HCT116 (cell line): ENCODE measurements at regions not wholly inside any gene's neighbourhood (a gene's known extent, or its start where the extent isn't known, plus 50 kb on each side); places are given as distances from the start of the nearest gene placed in this dataset.

Experiments
- ATAC-seq: fragments of 200-7000 bp; cut with Tn5 transposase; 2 replicates; pipeline ENCODE4 v1.9.1; 2020; ENCODE audit warnings: mild to moderate bottlenecking, moderate library complexity
- BruUV-seq: library from RNA; stranded (reverse); fragments of 400-500 nt; replicated peaks from 2 replicates; lab custom pipeline; 2021; lab: Mats Ljungman, UMichigan
- CTCF ChIA-PET: fragments of 300-600 bp; sonication (Branson Sonifier 250); formaldehyde crosslinking; loops from one replicate; lab custom pipeline; 2021; ENCODE audit warnings: antibody characterized with exemption; lab: Charles Lee
- POLR2A ChIA-PET: fragments of 300-600, 350-600 bp; sonication (Branson Sonifier 250); formaldehyde crosslinking; loops from one replicate; lab custom pipeline; 2021; ENCODE audit warnings: antibody characterized with exemption; lab: Charles Lee
- RAD21 ChIA-PET, 2 experiments: fragments of 300-600 bp; sonication (Branson Sonifier 250); formaldehyde crosslinking; loops; one replicate each; lab custom pipeline; 2023; ENCODE audit warnings: low total read pairs in 2 of 2; ENCODE audit not compliant: uncharacterized antibody in 2 of 2, unreplicated experiment in 2 of 2, low non-redundant PET in 1 of 2; lab: Charles Lee
- DNase-seq: peaks from one replicate; pipeline ENCODE4 v3.0.0-alpha.2; 2010; ENCODE audit warnings: low read depth, low spot score
- H2AFZ ChIP-seq: fragments of 200-600 bp; shearing (Covaris generic), sonication (generic); 2 replicates; pipeline ENCODE4 v1.6.1; 2017; ENCODE audit warnings: low read depth, mixed run types, mixed read lengths, antibody characterized with exemption, low read length; ENCODE audit not compliant: poor library complexity, severe bottlenecking
- H3K27ac ChIP-seq: 2 replicates; pipeline ENCODE4 v1.5.1; 2012; ENCODE audit warnings: low read depth, low read length
- H3K27me3 ChIP-seq: fragments of 200-600 bp; sonication (generic); 2 replicates; pipeline ENCODE4 v1.6.1; 2016; ENCODE audit warnings: mixed run types, low read length, mixed read lengths; ENCODE audit not compliant: insufficient read depth
- H3K36me3 ChIP-seq, 2 experiments: fragments of 200-500 bp in 1 of 2; fragments of 200-600 bp in 1 of 2; sonication (Bioruptor generic) in 1 of 2; sonication (generic) in 1 of 2; 2 replicates each; pipeline versions ENCODE4 v1.5.1 to v1.6.1; 2014 to 2016; ENCODE audit warnings: low read length in 2 of 2, inconsistent platforms in 1 of 2, mixed read lengths in 1 of 2, mixed run types in 1 of 2; ENCODE audit not compliant: insufficient read depth in 2 of 2, control insufficient read depth in 1 of 2
- H3K4me1 ChIP-seq, 2 experiments: fragments of 200-600 bp in 1 of 2; sonication (generic) in 1 of 2; 2 replicates each; pipeline versions ENCODE4 v1.5.1 to v1.6.1; 2012 to 2017; ENCODE audit warnings: low read length in 2 of 2, inconsistent platforms in 1 of 2, mild to moderate bottlenecking in 1 of 2, mixed read lengths in 1 of 2, mixed run types in 1 of 2, moderate library complexity in 1 of 2; ENCODE audit not compliant: insufficient read depth in 2 of 2, control insufficient read depth in 1 of 2
- H3K4me2 ChIP-seq: fragments of 200-600 bp; sonication (generic); 2 replicates; pipeline ENCODE4 v1.6.1; 2017; ENCODE audit warnings: mixed run types, low read length, mixed read lengths
- H3K4me3 ChIP-seq, 2 experiments: fragments of 200-600 bp in 1 of 2; sonication (generic) in 1 of 2; replicated peaks in 1 of 2; 2 replicates each; pipeline ENCODE4 v1.5.1; 2011 to 2016; ENCODE audit warnings: low read length in 2 of 2, control low read depth in 1 of 2, low read depth in 1 of 2, mild to moderate bottlenecking in 1 of 2, mixed read lengths in 1 of 2, mixed run types in 1 of 2
- H3K79me2 ChIP-seq: fragments of 200-600 bp; sonication (generic); 2 replicates; pipeline ENCODE4 v1.6.1; 2017; ENCODE audit warnings: mild to moderate bottlenecking, mixed run types, low read length, moderate library complexity, mixed read lengths; ENCODE audit not compliant: insufficient read depth
- H3K9ac ChIP-seq: fragments of 200-600 bp; sonication (generic); 2 replicates; pipeline ENCODE4 v1.6.1; 2016; ENCODE audit warnings: low read length, mixed read lengths
- H3K9me2 ChIP-seq: fragments of 200-600 bp; sonication (generic), shearing (Covaris generic); 2 replicates; pipeline ENCODE4 v1.6.1; 2017; ENCODE audit warnings: mixed run types, mild to moderate bottlenecking, moderate library complexity; ENCODE audit not compliant: insufficient read depth
- H3K9me3 ChIP-seq, 2 experiments: fragments of 200-500 bp in 1 of 2; fragments of 200-600 bp in 1 of 2; sonication (Bioruptor generic) in 1 of 2; sonication (generic) in 1 of 2; 2 replicates each; pipeline ENCODE4 v1.6.1; 2014 to 2017; ENCODE audit warnings: low read length in 2 of 2, mixed read lengths in 2 of 2, inconsistent platforms in 1 of 2, low read depth in 1 of 2, mild to moderate bottlenecking in 1 of 2, mixed run types in 1 of 2, moderate library complexity in 1 of 2; ENCODE audit not compliant: control insufficient read depth in 1 of 2, insufficient read depth in 1 of 2
- H4K20me1 ChIP-seq: fragments of 200-600 bp; sonication (generic), shearing (Covaris generic); 2 replicates; pipeline ENCODE4 v1.6.1; 2017; ENCODE audit warnings: mixed run types, mild to moderate bottlenecking, moderate library complexity; ENCODE audit not compliant: insufficient read depth
- ELF1 ChIP-seq: IDR thresholded peaks from 2 replicates; pipeline ENCODE4 v1.6.1; 2012; ENCODE audit warnings: low read depth, borderline replicate concordance
- EZH2 ChIP-seq: fragments of 200-600 bp; sonication (generic); IDR thresholded peaks from 2 replicates; pipeline ENCODE4 v1.6.1; 2017; ENCODE audit warnings: antibody characterized with exemption, mixed run types
- JUND ChIP-seq: IDR thresholded peaks from 2 replicates; pipeline ENCODE4 v1.6.1; 2012
- POLR2AphosphoS5 ChIP-seq: IDR thresholded peaks from 2 replicates; pipeline ENCODE4 v1.6.1; 2011; ENCODE audit warnings: mild to moderate bottlenecking, low read depth, low read length, moderate library complexity
- RAD21 ChIP-seq: IDR thresholded peaks from 2 replicates; pipeline ENCODE4 v1.6.1; 2012; ENCODE audit warnings: low read depth, mild to moderate bottlenecking
- REST ChIP-seq: IDR thresholded peaks from 2 replicates; pipeline ENCODE4 v1.6.1; 2012; ENCODE audit warnings: low read depth
- SIN3A ChIP-seq: IDR thresholded peaks from 2 replicates; pipeline ENCODE4 v1.6.1; 2012; ENCODE audit warnings: low read depth
- SP1 ChIP-seq: IDR thresholded peaks from 2 replicates; pipeline ENCODE4 v1.6.1; 2012; ENCODE audit warnings: low read depth
- SRF ChIP-seq: IDR thresholded peaks from 2 replicates; pipeline ENCODE4 v1.6.1; 2012; ENCODE audit warnings: low read depth
- TCF7L2 ChIP-seq: IDR thresholded peaks from 2 replicates; pipeline ENCODE4 v1.7.0; 2011; ENCODE audit warnings: borderline replicate concordance, inconsistent platforms; ENCODE audit not compliant: insufficient read depth, insufficient read length; ENCODE audit errors: extremely low read depth
- YY1 ChIP-seq: IDR thresholded peaks from 2 replicates; pipeline ENCODE4 v1.6.1; 2011; ENCODE audit warnings: low read length, low read depth, moderate library complexity, mild to moderate bottlenecking; ENCODE audit not compliant: insufficient replicate concordance; ENCODE audit errors: extremely low read depth
- ZFX ChIP-seq: fragments of 450-650 bp; IDR thresholded peaks from 2 replicates; pipeline ENCODE4 v1.6.1; 2017
- ZNF274 ChIP-seq: fragments of 200-500 bp; sonication (Bioruptor generic); IDR thresholded peaks from 2 replicates; pipeline ENCODE4 v1.6.1; 2014; ENCODE audit warnings: mild to moderate bottlenecking, low read depth, low read length, inconsistent platforms
- intact Hi-C: fragments of 100-400 bp; cut with micrococcal nuclease; formaldehyde crosslinking; loops from 2 replicates; pipeline ENCODE4 v1.10.0; 2022
- TF ChIP-seq, protein P1 (sequence below): IDR thresholded peaks from 2 replicates; pipeline ENCODE4 v1.6.1; 2012

- H2AFZ ChIP-seq: no peak overlapping the region
- H3K79me2 ChIP-seq: no peaks in the 10 kb centered on the region
- no peaks in the 10 kb centered on the region for H4K20me1 ChIP-seq
- H3K9ac ChIP-seq: no peak overlapping the region
- H3K27me3 ChIP-seq: no peaks in the 10 kb centered on the region; the same call in 1 of the 2 replicates
- TF ChIP-seq JUND (no peak), ZNF274 (no peak), EZH2 (no peak), RAD21 (no peak), TCF7L2 (no peak), SIN3A (no peak), ELF1 (no peak), ZFX (no peak), SRF (no peak), SP1 (no peak), REST (no peak), YY1 (no peak), POLR2AphosphoS5 (no peak)
- TF ChIP-seq, protein P1, sequence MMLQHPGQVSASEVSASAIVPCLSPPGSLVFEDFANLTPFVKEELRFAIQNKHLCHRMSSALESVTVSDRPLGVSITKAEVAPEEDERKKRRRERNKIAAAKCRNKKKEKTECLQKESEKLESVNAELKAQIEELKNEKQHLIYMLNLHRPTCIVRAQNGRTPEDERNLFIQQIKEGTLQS: no peak
- no peak overlapping the region for H3K27ac ChIP-seq
- no peaks in the 10 kb centered on the region; a peak in 1 of 4 replicates for H3K4me1 ChIP-seq
- DNase-seq (no peak), ATAC-seq (no peak)
- no peaks in the 10 kb centered on the region for H3K9me3 ChIP-seq
- no peak overlapping the region for H3K4me2 ChIP-seq
- POLR2A ChIA-PET: interaction anchor here (0.6 kb wide), 1 partner anchor 1463 kb away, joined by 3 read pairs; no protein-coding TSS in a partner anchor
- no peak overlapping the region for H3K4me3 ChIP-seq
- intact Hi-C loops: no loop called here
- RAD21 ChIA-PET: no interaction called here
- BruUV-seq: no TSS peak
- H3K9me2 ChIP-seq: no peaks in the 10 kb centered on the region
- H3K36me3 ChIP-seq: no peaks in the 10 kb centered on the region
- CTCF ChIA-PET: no interaction called here
Observed at GRCh38 chr3:8286086-8286485, 215.5 kb upstream of the LMCD1 start.
